Neural crest cell (in vitro differentiated cells): ENCODE measurements at regions not wholly inside any gene's neighbourhood (a gene's known extent, or its start where the extent isn't known, plus 50 kb on each side); places are given as distances from the start of the nearest gene placed in this dataset.
"Not testable (repeated sequence)": the region's sequence is repeated elsewhere in the genome, so short reads cannot be mapped to it uniquely, and the experiment has no call there.

Experiments
- DNase-seq: peaks from one replicate; pipeline ENCODE4 v3.0.0; 2021; ENCODE audit warnings: low read depth, mixed read lengths, low spot score
- H3K27ac Mint-ChIP-seq: one replicate; pipeline ENCODE4 v1.8.0; 2021; ENCODE audit warnings: mild to moderate bottlenecking, mixed read lengths; ENCODE audit not compliant: unreplicated experiment
- H3K27me3 Mint-ChIP-seq: 2 replicates; pipeline ENCODE4 v1.8.0; 2021; ENCODE audit warnings: low read depth, mild to moderate bottlenecking, mixed read lengths
- H3K36me3 Mint-ChIP-seq: 2 replicates; pipeline ENCODE4 v1.8.0; 2021; ENCODE audit warnings: low read depth, mild to moderate bottlenecking, mixed read lengths
- H3K4me1 Mint-ChIP-seq: 2 replicates; pipeline ENCODE4 v1.8.0; 2021; ENCODE audit warnings: mixed read lengths
- H3K4me3 Mint-ChIP-seq: one replicate; pipeline ENCODE4 v1.8.0; 2021; ENCODE audit warnings: mild to moderate bottlenecking, mixed read lengths
- H3K9me3 Mint-ChIP-seq: 2 replicates; pipeline ENCODE4 v1.8.0; 2021; ENCODE audit warnings: mixed read lengths
- CTCF ChIP-seq: fragments of 200-600 bp; sonication (generic); conservative IDR thresholded peaks from 2 replicates; pipeline ENCODE4 v1.5.0; 2021; ENCODE audit warnings: antibody characterized with exemption, mild to moderate bottlenecking

- H3K4me1 Mint-ChIP-seq = peaks cover 19% of the 10 kb centered on the region
- no peaks in the 10 kb centered on the region for H3K36me3 Mint-ChIP-seq
- peaks cover 4% of the 10 kb centered on the region for H3K27me3 Mint-ChIP-seq
- no peaks in the 10 kb centered on the region for H3K9me3 Mint-ChIP-seq
- peak overlapping the region; percentile 97 for H3K27ac Mint-ChIP-seq
- peak overlapping the region; percentile 82 for H3K4me3 Mint-ChIP-seq
- no peak for TF ChIP-seq CTCF
- peak; percentile 88 for DNase-seq
These were observed 90.0 kb upstream of the DRD5 start for GRCh38 chr4:9691238-9692065.

- not testable (repeated sequence) for DNase-seq, H3K27ac Mint-ChIP-seq, H3K9me3 Mint-ChIP-seq, H3K27me3 Mint-ChIP-seq, H3K36me3 Mint-ChIP-seq
- peaks cover 19% of the 10 kb centered on the region for H3K4me1 Mint-ChIP-seq
- peak overlapping the region; percentile 19 for H3K4me3 Mint-ChIP-seq
These were observed 88.5 kb upstream of the DRD5 start for GRCh38 chr4:9692791-9693491.

- not testable (repeated sequence) for H3K27me3 Mint-ChIP-seq, H3K9me3 Mint-ChIP-seq, H3K27ac Mint-ChIP-seq, DNase-seq, H3K36me3 Mint-ChIP-seq, H3K4me3 Mint-ChIP-seq
- H3K4me1 Mint-ChIP-seq = peaks cover 19% of the 10 kb centered on the region
These were observed 87.0 kb upstream of the DRD5 start for GRCh38 chr4:9694403-9694802.

GRCh38 chr4:9695994-9696393 lies 85.4 kb upstream of the DRD5 start:
- peak; percentile 48 for TF ChIP-seq CTCF
- not testable (repeated sequence) for DNase-seq
- H3K4me1 Mint-ChIP-seq = peaks cover 14% of the 10 kb centered on the region

GRCh38 chr4:9696561-9696960 lies 84.9 kb upstream of the DRD5 start:
- not testable (repeated sequence) for DNase-seq, H3K36me3 Mint-ChIP-seq, H3K27ac Mint-ChIP-seq, H3K27me3 Mint-ChIP-seq, H3K9me3 Mint-ChIP-seq, H3K4me3 Mint-ChIP-seq
- peaks cover 11% of the 10 kb centered on the region for H3K4me1 Mint-ChIP-seq

More at GRCh38 chr4:9695994-9696393, 85.4 kb upstream of the DRD5 start:
- not testable (repeated sequence) for H3K9me3 Mint-ChIP-seq, H3K27me3 Mint-ChIP-seq, H3K4me3 Mint-ChIP-seq, H3K36me3 Mint-ChIP-seq, H3K27ac Mint-ChIP-seq

- not testable (repeated sequence) for H3K27ac Mint-ChIP-seq, H3K27me3 Mint-ChIP-seq, H3K36me3 Mint-ChIP-seq, DNase-seq, H3K4me3 Mint-ChIP-seq, H3K9me3 Mint-ChIP-seq, H3K4me1 Mint-ChIP-seq
These were observed 79.4 kb upstream of the DRD5 start for GRCh38 chr4:9702019-9702418.

GRCh38 chr4:9702696-9703095 lies 78.7 kb upstream of the DRD5 start:
- not testable (repeated sequence) for H3K36me3 Mint-ChIP-seq, DNase-seq, H3K27me3 Mint-ChIP-seq, H3K4me1 Mint-ChIP-seq, H3K27ac Mint-ChIP-seq, H3K4me3 Mint-ChIP-seq, H3K9me3 Mint-ChIP-seq

- H3K27ac Mint-ChIP-seq = no peak overlapping the region
- H3K4me1 Mint-ChIP-seq = peaks cover 3% of the 10 kb centered on the region
- no peaks in the 10 kb centered on the region for H3K36me3 Mint-ChIP-seq
- H3K27me3 Mint-ChIP-seq = peaks cover 2% of the 10 kb centered on the region
- H3K4me3 Mint-ChIP-seq = no peak overlapping the region
- peak; percentile 71 for TF ChIP-seq CTCF
- peak; percentile 69 for DNase-seq
- H3K9me3 Mint-ChIP-seq = no peaks in the 10 kb centered on the region
These were observed 78.0 kb upstream of the DRD5 start for GRCh38 chr4:9703391-9703790.

- H3K4me3 Mint-ChIP-seq, H3K27me3 Mint-ChIP-seq, DNase-seq, H3K36me3 Mint-ChIP-seq, H3K27ac Mint-ChIP-seq, H3K9me3 Mint-ChIP-seq, H3K4me1 Mint-ChIP-seq: not testable (repeated sequence)
These were observed 77.3 kb upstream of the DRD5 start for GRCh38 chr4:9704126-9704525.
